DOHH2 (cell line): ENCODE measurements at regions not wholly inside any gene's neighbourhood (a gene's known extent, or its start where the extent isn't known, plus 50 kb on each side); places are given as distances from the start of the nearest gene placed in this dataset.

Experiments
- H3F3A ChIP-seq: fragments of 200-600 bp; sonication (generic), shearing (Covaris generic); 2 replicates; pipeline ENCODE4 v1.6.0; 2016; ENCODE audit warnings: antibody characterized with exemption, mild to moderate bottlenecking; ENCODE audit not compliant: control insufficient read depth, insufficient read depth
- H3K27ac ChIP-seq: fragments of 200-600 bp; sonication (generic); 2 replicates; pipeline ENCODE4 v1.5.1; 2014; ENCODE audit warnings: low read depth, mild to moderate bottlenecking, low read length, moderate library complexity
- H3K27me3 ChIP-seq: fragments of 200-600 bp; sonication (generic); 2 replicates; pipeline ENCODE4 v1.6.1; 2014; ENCODE audit warnings: mild to moderate bottlenecking, low read length, mixed read lengths; ENCODE audit not compliant: control insufficient read depth
- H3K36me3 ChIP-seq: fragments of 200-600 bp; sonication (generic); 2 replicates; pipeline ENCODE4 v1.6.1; 2014; ENCODE audit warnings: mild to moderate bottlenecking, low read length, moderate library complexity, mixed read lengths; ENCODE audit not compliant: control insufficient read depth
- H3K4me1 ChIP-seq: fragments of 200-600 bp; sonication (generic); 2 replicates; pipeline ENCODE4 v1.6.1; 2014; ENCODE audit warnings: mild to moderate bottlenecking, low read length, mixed read lengths; ENCODE audit not compliant: control insufficient read depth
- H3K4me2 ChIP-seq: fragments of 200-600 bp; sonication (generic); 2 replicates; pipeline ENCODE4 v1.6.0; 2014; ENCODE audit warnings: mild to moderate bottlenecking, low read length, moderate library complexity
- H3K4me3 ChIP-seq: fragments of 200-600 bp; sonication (generic); 2 replicates; pipeline ENCODE4 v1.5.1; 2014; ENCODE audit warnings: mild to moderate bottlenecking, low read length, mixed read lengths
- H3K79me2 ChIP-seq: fragments of 200-600 bp; sonication (generic); 2 replicates; pipeline ENCODE4 v1.6.1; 2014; ENCODE audit warnings: mild to moderate bottlenecking, low read length, mixed read lengths; ENCODE audit not compliant: control insufficient read depth
- H3K9me2 ChIP-seq: fragments of 200-600 bp; sonication (generic); replicated peaks from 2 replicates; pipeline ENCODE4 v1.6.1; 2014; ENCODE audit warnings: mild to moderate bottlenecking, low read length, mixed read lengths; ENCODE audit not compliant: control insufficient read depth
- H3K9me3 ChIP-seq: fragments of 200-600 bp; sonication (generic); 2 replicates; pipeline ENCODE4 v1.6.1; 2014; ENCODE audit warnings: antibody characterized with exemption, low read length, mixed read lengths; ENCODE audit not compliant: control insufficient read depth, insufficient read depth
- H4K20me1 ChIP-seq: fragments of 200-600 bp; sonication (generic); 2 replicates; pipeline ENCODE4 v1.6.0; 2014; ENCODE audit warnings: low read depth, mild to moderate bottlenecking, antibody characterized with exemption, low read length, moderate library complexity; ENCODE audit not compliant: control insufficient read depth, insufficient read depth
- CTCF ChIP-seq: fragments of 200-600 bp; sonication (generic); IDR thresholded peaks from one replicate; pipeline ENCODE4 v1.5.1; 2014; ENCODE audit warnings: antibody characterized with exemption, mild to moderate bottlenecking, low read depth, low read length; ENCODE audit not compliant: poor library complexity, severe bottlenecking
- EZH2phosphoT487 ChIP-seq: fragments of 200-600 bp; sonication (generic); IDR thresholded peaks from 2 replicates; pipeline ENCODE4 v1.6.1; 2017; ENCODE audit warnings: borderline replicate concordance, mild to moderate bottlenecking, antibody characterized with exemption, low read length, moderate library complexity, mixed read lengths

GRCh38 chr5:61263561-61264272, 68.3 kb upstream of the ZSWIM6 start:
- Histone ChIP-seq H3K9me3 (no peaks in the 10 kb centered on the region), H3K79me2 (no peaks in the 10 kb centered on the region), H3K4me1 (no peaks in the 10 kb centered on the region), H3K27ac (no peak overlapping the region), H3K4me2 (no peak overlapping the region), H4K20me1 (no peaks in the 10 kb centered on the region), H3K4me3 (no peak overlapping the region), H3K27me3 (peaks cover 15% of the 10 kb centered on the region), H3K9me2 (no peaks in the 10 kb centered on the region), H3K36me3 (no peaks in the 10 kb centered on the region), H3F3A (no peaks in the 10 kb centered on the region)
- TF ChIP-seq CTCF (no peak), EZH2phosphoT487 (no peak)

- Histone ChIP-seq H3F3A (no peaks in the 10 kb centered on the region), H3K79me2 (no peaks in the 10 kb centered on the region), H4K20me1 (no peaks in the 10 kb centered on the region), H3K36me3 (no peaks in the 10 kb centered on the region), H3K4me2 (no peak overlapping the region), H3K27ac (no peak overlapping the region), H3K9me2 (no peaks in the 10 kb centered on the region), H3K27me3 (peaks cover 15% of the 10 kb centered on the region), H3K9me3 (no peaks in the 10 kb centered on the region), H3K4me1 (no peaks in the 10 kb centered on the region), H3K4me3 (no peak overlapping the region)
- TF ChIP-seq CTCF = no peak
- TF ChIP-seq EZH2phosphoT487 = no peak
These were observed 67.8 kb upstream of the ZSWIM6 start for GRCh38 chr5:61264273-61264661.

GRCh38 chr5:61267116-61267515, 64.9 kb upstream of the ZSWIM6 start:
- Histone ChIP-seq H3K27me3 (peaks cover 15% of the 10 kb centered on the region), H3K9me3 (no peaks in the 10 kb centered on the region), H3K4me1 (no peaks in the 10 kb centered on the region), H3K27ac (no peak overlapping the region), H3K9me2 (no peaks in the 10 kb centered on the region), H3K79me2 (no peaks in the 10 kb centered on the region), H3K36me3 (no peaks in the 10 kb centered on the region), H3K4me2 (no peak overlapping the region), H3K4me3 (no peak overlapping the region), H3F3A (no peaks in the 10 kb centered on the region), H4K20me1 (no peaks in the 10 kb centered on the region)
- TF ChIP-seq CTCF = no peak
- no peak for TF ChIP-seq EZH2phosphoT487
